Right forelimb (tissue), 1 donor: ENCODE measurements at regions not wholly inside any gene's neighbourhood (a gene's known extent, or its start where the extent isn't known, plus 50 kb on each side); places are given as distances from the start of the nearest gene placed in this dataset.

Source experiments
- DNase-seq: peaks from one replicate; pipeline ENCODE4 v3.0.0-alpha.2; 2018

DNA sequence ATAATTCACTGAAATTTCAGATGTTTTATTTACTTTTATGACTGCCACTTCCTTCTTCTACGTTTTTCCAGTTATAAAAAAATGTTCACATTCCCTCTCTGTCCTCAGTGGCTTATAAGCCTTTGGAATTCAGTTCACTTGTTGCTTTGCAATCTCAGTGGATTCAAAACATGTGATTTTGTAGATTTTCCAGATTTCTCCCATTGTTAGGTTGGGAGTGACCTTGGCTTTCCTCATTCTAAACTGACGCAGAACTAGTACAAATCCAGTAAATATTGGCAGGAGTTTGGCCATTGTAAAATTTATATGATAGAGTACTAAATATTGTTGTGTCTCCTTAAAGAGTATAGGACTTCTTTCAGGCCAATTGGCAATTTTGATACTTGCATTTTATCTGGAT lies 812.3 kb upstream of the ROBO1 start:
- DNase-seq: no peak

DNA sequence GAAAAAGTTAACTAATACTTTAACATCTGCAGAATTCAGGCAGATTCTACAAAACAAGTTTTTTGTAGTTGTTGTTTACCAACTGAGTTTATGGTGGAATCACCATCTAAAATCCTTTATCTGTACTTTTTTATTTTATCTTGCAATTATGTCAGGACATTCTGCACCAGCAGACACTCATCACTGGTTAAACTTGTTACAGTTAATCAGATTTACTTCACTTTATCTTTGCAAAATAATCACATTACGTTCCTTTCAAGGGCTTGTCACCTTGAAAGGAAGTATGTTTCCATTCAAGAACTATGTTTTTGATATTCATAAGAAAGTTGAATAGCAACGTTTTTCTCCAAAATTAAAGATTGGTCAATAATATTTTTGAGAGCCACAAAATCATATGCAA lies 796.6 kb upstream of the ROBO1 start:
- DNase-seq: no peak

DNA sequence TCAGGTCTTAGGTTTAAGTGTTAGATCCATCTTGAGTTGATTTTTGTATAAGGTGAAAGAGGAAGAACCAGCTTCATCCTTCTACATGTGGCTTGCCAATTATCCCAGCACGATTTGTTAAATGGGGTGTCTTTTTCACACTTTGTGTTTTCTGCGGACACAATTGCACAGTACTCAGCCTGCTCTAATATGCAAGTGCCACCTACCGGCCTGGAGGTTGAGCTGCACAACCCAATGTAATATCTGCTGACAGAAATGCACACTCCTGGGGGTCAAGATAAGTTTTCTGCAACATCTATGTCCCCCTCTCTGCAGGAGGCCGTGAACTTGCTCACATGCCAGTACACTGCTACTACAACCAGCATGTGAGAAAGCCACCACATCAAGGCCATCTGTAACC lies 791.9 kb upstream of the ROBO1 start:
- no peak for DNase-seq

DNA sequence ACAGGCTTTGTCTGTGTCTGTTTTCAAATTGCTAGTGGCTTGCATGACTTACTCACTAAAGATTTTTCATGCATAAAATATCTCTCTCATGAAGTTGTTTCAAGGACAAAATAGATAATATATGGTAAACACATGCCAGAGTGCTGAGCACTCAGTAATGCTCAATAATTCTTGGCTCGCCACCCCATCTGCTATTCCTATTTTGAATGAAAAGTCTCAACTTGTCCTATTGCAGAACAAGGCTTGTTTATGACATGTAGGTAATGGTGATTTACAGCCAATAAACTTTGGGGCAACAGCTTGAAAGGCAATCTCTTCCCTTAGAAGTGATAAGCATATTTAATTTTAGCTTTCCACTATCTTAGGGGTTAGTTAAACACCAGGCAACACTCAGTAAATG lies 789.0 kb upstream of the ROBO1 start:
- no peak for DNase-seq

DNA sequence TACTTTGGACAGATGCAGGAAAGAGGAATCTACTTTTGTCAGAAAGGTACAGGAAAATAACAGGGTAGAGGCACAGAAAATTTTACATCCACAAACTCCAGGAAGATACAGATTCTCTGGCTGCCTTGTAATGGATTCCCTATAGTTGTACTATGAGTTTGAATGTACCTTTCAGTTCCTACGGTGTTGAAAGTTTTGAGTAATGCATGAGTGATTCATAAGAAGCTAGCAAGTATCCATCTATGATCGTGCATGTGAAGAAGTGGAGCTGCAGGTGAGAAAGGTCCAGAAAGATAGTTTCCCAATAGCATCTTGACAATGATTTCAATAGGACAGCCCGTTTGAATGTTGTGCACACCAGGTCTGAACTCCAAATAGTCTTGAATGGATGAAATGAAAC lies 786.5 kb upstream of the ROBO1 start:
- no peak for DNase-seq

DNA sequence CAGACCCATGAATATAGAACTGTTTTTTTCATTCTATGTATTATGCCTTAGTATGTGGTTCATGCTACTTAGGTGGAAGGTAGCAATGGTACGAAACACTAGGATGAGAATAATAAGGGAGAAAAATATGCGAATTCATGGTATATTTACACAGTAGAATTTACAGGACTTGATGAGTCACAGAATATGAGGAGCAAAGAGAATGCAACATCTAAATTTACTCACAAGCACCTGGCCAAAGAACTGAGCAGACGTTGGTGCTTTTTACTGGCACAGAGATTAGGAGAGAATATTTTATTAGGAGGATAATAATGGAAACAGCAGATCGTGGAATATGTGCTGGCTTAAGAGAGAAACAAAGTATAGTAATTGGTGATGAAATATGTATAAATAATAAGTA lies 785.4 kb upstream of the ROBO1 start:
- no peak for DNase-seq

DNA sequence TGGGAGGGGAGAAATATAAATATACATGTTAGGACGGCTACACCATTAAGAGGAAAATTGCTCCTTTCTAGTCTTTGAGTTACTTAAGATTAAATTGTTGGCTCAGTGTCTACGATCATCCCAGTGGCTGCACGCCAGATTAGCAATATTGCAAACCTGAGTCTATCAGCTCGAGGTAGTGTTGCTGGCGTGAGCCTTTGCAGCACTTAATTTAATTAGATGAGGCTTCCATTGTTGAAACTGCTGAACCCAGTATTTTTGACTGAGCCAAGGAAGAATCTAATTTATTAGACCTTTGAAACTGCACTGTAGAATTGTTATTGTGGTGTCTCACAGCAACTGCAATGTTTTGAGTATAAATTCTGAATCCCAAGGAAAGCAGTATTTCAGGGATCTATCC lies 782.4 kb upstream of the ROBO1 start:
- DNase-seq: no peak

DNA sequence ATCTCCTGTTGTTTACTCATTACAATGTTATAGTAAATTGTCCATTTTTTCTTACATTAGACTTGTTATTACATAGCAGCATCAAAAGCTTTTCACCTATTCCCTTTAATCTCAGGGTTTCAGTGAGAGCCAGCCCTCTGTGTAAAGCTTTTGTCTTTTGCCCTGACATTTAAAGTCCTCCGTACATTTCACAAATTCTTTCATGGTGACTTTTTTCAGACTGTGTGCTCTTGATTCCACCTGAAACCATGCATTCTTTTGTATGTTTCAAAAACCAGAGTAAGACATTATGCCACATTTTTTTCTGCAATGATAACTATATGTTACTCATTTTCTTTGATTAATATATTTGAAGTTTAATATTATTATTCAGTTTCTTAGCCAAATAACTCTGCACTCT lies 781.4 kb upstream of the ROBO1 start:
- no peak for DNase-seq

DNA sequence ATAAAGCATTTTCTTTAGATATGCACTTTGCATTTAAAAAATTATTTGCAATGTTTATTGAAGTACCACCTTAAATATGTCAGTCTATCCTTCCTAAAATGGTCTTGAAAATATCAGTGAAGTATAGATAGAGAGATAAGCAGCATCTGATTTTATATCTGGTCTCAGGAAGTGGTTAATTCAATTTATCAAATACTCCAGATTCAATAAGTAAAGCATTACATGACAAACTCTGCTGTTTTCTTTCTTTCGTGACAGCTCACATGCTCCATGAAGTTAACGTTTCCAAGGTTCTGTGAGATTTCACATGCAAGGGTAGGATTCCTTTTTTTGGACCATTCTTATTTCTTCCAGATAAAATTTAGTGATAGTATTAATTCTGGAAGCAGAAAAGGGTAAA lies 775.4 kb upstream of the ROBO1 start:
- DNase-seq: no peak

DNA sequence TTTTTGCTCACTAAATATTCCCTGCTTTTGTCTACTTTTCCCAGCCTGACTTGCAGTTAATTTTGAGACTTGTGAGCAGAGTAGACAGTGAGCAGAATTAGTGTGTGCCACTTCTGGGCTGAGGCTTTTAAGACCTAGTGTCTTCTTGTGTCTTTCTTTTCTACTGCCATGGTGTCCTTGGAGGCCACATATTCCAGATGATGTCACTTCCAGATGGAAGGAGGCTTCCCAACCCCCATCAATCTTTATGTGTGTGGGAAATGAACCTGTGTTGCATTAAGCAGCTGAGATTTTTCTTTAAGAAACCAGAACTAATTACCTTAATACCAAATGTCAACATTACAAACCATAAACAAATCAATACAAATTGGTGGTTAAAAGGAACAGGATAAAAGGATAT lies 774.7 kb upstream of the ROBO1 start:
- DNase-seq: no peak

DNA sequence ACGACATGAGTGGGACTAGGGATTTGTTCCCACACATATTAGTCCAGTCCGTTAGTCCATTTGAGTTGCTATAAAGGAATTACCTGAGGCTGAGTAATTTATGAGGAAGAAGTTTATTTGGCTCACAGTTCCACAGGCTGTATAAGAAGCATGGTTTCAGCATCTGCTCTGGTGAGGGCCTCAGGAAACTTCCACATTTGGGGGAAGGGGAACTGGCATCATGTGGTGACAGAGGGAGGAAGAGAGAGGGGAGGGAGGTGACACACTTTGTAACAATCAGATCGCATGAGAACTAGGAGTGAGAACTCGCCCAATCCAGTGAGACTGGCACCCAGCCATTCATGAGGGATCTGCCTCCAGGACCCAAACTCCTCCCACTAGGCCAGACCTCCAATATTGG lies 769.9 kb upstream of the ROBO1 start:
- DNase-seq: no peak

DNA sequence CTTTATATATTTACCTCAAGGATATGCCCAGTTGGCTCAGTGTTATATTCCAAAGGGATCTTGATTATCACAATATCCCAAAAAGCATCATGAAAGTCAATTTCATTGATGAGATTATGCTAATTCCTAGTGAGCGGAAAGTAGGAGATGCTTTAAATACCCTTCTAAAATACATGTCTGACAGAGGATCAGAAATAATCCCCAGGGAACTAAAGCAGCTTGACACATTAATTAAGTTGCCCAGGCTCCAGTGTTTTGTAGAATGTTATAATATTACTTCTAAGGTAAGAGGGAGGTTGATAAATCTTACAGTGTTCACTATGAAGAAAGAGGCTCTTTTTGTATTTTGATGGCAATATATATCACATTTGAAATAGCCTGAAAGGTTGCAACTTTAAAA lies 767.5 kb upstream of the ROBO1 start:
- DNase-seq: no peak

DNA sequence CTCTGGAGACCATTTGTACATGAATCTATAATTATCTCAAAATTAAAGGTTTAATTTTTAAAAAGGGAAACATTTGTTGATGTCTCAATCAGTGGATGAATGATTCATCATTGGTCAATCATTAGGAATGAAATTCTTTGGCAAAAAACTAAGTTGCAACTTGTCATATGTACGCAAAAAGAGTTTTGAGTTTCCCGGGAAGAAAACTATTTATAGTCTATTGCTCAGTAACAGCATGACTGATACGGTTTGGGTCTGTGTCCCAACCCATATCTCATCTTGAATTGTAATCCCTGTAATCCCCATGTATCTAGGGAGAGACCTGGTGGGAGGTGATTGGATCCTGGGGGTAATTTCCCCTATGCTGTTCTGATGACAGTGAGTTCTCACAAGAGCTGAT lies 765.8 kb upstream of the ROBO1 start:
- no peak for DNase-seq

DNA sequence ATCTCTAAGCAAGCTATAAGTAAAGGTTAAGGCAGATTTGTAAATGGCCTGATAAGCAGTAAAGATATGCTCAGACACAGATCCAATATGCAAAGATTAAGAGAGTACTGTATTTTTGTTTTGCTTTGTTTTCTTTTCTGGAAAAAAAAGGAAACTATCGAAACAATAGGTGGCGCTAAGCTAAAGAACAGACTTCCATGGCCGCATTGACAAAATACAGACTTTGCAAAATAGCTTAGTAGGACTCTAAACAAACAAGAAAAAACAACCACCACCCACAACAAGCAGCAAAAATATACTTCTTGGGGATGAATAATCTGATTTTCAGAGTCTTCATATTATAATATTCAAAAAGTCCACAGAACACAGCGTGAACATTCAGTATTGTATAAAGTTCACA lies 758.4 kb upstream of the ROBO1 start:
- DNase-seq: no peak

DNA sequence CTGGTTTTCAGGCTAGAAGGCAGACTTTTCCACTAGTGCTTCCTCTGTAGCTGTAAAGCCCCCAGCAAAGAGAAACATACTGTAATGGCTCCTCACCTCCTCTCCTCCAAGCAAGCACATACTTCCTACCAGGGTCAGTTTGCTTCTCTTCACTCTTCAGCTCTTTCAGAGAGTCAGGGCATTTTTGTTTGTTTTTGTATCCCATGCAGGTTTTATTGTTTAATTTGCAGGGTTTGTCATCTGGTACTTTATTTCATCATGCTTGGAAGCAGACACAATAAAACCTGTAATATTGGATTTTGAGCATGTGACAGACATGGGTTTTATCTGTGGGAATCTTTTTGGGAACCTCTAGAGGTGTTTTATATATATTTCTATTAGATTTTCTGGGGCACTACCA lies 753.3 kb upstream of the ROBO1 start:
- DNase-seq: no peak

DNA sequence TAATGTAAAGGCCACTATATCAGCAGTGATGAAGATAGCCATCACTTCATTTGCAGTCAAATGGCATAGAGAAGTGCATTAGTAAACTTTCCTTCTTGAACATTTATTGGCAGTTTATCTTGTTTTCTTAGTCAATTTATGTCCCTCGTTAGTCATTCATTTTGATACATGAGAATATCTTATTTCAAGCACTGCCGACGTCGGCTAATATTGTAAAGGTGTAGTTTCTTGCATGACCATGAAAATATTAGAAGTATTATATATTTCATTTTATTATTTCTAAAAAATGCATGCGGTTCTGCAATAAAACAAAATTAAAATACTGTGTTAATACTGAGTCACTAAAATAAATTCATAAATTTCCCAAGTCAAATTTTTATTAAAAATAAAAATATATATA lies 751.6 kb upstream of the ROBO1 start:
- DNase-seq: no peak

DNA sequence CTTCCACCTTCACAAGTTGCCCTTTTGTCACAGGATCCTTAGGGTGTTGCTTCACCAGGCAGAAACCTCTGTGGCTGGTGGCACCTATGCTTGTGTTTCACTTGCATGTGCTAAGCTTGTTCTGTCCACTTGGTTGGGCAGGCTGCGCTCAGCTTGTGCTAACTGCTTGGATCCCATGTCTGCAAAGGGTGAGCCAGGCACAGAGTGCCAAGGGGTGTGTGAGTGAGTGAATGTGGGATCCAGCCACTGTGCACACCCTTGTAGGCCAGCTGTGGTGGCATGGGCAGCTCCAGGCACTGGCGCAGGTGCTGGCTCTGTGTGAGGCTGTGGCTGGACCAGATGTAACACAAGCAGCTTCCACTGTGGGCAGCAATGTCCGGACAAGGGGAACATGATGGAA lies 728.7 kb upstream of the ROBO1 start:
- no peak for DNase-seq

DNA sequence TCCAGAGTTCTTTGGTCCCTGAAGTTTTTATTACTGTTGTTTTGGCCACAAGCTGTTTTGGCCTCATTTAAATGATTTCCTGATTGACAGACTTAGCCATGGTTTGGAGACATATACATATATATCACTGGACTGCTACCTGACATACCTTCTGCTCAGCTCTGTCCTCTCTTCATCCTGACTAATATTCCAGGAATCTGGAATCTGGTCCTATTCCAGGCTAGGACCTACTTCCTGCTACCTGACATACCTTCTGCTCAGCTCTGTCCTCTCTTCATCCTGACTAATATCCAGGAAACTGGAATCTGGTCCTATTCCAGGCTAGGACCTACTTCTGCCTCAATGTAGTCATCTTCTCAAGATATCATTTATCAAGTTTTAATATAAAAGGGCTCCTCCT lies 724.4 kb upstream of the ROBO1 start:
- no peak for DNase-seq

DNA sequence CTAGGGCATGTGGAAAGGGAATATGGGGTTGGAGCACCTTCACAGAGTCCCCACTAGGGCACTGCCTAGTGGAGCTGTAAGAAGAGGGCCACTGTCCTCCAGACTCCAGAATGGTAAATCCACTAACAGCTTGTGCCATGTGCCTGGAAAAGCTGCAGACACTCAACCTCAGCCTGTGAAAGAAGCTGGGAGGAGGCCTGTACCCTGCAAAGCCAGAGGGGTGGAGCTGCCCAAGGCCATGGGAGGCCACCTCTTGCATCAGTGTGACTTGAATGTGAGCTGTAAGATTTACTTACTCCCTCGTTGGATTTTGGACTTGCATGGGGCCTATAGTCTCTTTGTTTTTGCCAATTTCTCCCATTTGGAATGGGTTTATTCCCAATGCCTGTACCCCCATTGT lies 705.2 kb upstream of the ROBO1 start:
- DNase-seq: no peak

DNA sequence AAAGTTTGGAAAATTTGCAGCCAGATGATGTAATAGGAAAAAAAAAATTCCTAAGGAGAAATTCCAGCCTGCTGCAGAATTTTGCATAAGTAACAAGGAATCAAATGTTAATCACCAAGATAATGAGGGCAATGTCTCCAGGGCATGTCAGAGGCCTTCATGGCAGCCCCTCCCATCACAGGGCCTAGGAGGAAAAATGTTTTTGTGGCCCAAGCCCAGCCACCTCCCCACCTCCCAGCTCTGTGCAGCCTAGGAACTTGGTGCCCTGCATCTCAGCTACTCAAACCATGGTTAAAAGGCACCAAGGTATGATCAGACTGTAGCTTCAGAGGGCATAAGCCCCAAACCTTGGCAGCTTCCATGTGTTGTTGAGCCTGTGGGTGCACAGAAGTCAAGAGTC lies 704.7 kb upstream of the ROBO1 start:
- no peak for DNase-seq

DNA sequence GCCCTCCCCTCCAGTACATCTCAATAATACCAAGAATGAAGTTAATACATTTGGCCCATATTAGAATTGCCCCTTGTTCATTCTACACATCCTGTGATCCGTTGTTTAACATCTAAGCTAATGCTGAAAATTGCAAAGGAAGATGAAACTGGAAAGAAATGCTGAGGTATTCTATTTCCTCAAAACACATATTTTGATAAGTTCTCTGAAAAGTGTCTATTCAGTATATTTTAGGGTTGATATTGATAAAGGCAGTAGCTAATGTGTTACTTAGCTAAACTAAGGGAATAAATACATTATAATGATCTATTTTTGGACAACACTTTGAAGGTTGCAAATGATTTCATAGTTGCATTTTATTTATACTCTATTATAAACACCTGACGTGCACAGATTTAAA lies 702.6 kb upstream of the ROBO1 start:
- no peak for DNase-seq

DNA sequence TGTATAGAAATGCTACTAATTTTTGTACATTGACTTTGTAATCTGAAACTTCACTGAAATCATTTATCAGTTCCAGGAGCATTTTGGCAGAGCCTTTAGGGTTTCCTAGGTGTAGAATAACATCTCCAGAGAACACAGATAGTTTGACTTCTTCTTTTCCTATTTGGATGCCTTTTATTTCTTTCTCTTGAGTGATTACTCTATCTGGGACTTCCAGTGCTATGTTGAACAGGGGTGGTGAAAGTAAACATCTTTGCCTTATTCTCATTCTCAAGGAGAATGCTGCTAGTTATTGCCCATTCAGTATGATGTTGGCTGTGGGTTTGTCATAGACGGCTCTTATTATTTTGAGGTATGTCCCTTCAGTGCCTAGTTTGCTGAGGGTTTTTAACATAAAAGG lies 697.9 kb upstream of the ROBO1 start:
- no peak for DNase-seq

DNA sequence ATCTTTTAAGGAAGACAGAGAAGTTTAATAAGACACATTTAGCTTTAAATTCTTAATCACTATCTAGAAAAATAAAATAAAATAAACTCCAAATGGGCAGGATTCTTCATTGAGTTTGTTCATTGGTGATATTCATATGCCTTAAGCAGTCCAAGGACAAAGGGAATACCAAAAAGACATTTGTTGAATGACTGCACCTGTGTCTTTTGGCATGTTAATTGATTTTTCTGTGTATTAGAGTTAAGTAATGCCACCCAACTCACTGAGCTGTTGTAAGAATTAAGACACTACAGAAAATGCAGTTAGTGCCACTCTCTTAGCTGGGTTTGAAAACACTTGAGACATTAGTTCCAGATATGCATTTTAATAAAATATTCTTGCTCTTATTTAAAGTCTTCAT lies 683.6 kb upstream of the ROBO1 start:
- no peak for DNase-seq

DNA sequence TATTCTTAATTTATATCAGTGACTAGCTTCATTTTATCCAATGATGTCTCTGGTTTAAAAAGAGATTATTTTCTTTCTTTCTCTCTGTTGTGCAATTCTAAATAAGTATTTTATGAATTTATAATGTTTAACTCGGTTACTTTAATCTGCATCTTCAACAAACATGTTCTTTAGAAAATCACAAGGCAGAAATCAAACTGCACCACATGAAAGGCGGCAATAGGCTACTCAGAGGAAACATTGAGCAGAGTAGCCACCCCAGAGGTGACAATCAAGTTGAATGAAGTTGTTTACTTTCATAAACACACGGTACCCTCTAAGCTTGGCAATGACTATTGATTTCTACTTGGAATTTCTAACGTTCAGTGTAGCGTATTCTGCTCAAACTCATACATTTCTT lies 677.8 kb upstream of the ROBO1 start:
- no peak for DNase-seq

DNA sequence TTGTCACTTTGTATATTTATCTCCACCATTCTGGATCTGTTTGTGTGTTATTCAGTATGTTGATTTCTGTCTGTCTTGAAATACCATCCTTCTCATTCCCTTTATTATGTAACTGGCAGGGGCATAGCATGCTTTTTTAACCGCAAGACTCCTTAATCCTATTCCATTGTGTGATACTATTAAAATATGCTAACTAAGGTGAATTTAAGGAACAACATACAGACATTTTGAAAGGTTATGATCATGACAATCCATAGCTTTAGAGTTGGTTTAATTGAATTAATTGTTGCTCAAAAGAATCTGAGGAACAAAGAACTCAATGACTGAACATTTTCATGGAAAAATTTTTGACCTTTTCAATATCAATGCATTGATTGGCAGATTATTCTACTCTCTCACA lies 677.3 kb upstream of the ROBO1 start:
- DNase-seq: no peak

DNA sequence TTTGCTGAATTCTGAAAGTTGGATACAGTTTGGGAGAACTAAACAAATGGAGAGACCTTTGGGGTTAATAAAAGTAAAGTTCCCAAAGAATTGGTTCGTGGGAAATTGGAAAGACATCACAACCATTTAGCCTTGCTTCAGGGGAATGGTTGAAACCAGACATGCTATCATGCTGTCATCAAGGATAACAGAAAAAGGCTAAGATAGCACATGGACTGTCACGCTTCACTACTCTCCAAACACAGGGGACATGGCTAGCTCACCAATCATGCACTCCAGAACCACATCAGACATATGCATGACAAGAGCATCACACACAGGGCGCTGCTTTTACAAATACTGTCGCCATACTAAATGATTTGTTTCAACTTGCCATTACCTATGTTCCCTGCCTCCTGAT lies 671.7 kb upstream of the ROBO1 start:
- no peak for DNase-seq

DNA sequence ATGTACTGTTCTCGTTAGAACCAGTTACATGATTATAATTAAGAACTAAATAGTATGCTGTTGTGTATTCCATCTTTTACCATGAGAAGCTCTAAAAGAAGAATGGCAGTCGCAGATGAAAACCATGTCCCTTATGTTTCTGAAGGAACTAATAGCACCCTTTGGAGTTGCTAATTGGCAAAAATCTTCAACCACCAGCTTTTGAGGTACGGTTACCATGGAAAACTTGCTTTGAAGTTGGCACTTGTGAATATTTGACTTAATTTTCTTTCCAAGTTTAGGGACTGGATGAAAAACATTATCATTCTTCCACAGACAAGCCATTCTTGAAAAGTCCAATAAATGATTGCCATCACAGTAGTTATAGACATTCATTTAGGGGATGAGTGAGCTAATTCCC lies 666.6 kb upstream of the ROBO1 start:
- no peak for DNase-seq
